ENCODE measurements at regions not wholly inside any gene's neighbourhood (a gene's known extent, or its start where the extent isn't known, plus 50 kb on each side); places are given as distances from the start of the nearest gene placed in this dataset.

GRCh38 chr2:46239847-46240181 lies 57.4 kb upstream of the EPAS1 start:
- TF ChIP-seq CTCF (IDR thresholded peaks at IDR 0.05; ENCODE audit: borderline replicate concordance, extremely low read depth, low read length, poor library complexity, severe bottlenecking) (no peak), EZH2 (IDR thresholded peaks at IDR 0.05; ENCODE audit: borderline replicate concordance, low read depth, low read length, severe bottlenecking) (no peak)

Measured in DND-41 (cell line).